Breast epithelium (tissue), 4 donors: ENCODE measurements at regions not wholly inside any gene's neighbourhood (a gene's known extent, or its start where the extent isn't known, plus 50 kb on each side); places are given as distances from the start of the nearest gene placed in this dataset.

Source experiments
- DNase-seq, 2 donors: peaks; one replicate each; pipeline ENCODE4 v3.0.0-alpha.2; 2019; ENCODE audit warnings: low spot score in 2 of 2
- H3K27ac ChIP-seq, 2 donors: fragments of 200-600 bp; sonication (generic) in 1 of 2; one replicate each; pipeline ENCODE4 v1.5.1; 2016 to 2019; ENCODE audit warnings: mild to moderate bottlenecking in 1 of 2
- H3K27me3 ChIP-seq, 2 donors: fragments of 200-600 bp; sonication (generic) in 1 of 2; one replicate each; pipeline versions ENCODE4 v1.5.1 to v1.6.0; 2017 to 2019; ENCODE audit warnings: control low read depth in 1 of 2, mild to moderate bottlenecking in 1 of 2
- H3K36me3 ChIP-seq: fragments of 200-600 bp; one replicate; pipeline ENCODE4 v1.5.1; 2019
- H3K4me1 ChIP-seq, 2 donors: fragments of 200-600 bp; sonication (generic); one replicate each; pipeline ENCODE4 v1.5.1; 2016 to 2019; ENCODE audit warnings: control low read depth in 1 of 2
- H3K4me3 ChIP-seq, 3 donors: fragments of 200-600 bp; sonication (generic); 1 replicate in 2 of 3; 2 replicates in 1 of 3; pipeline ENCODE4 v1.5.1; 2016 to 2019; ENCODE audit warnings: mild to moderate bottlenecking in 3 of 3, moderate library complexity in 2 of 3
- H3K9me3 ChIP-seq, 2 donors: fragments of 200-600 bp; sonication (generic) in 1 of 2; one replicate each; pipeline ENCODE4 v1.5.1; 2016 to 2019; ENCODE audit warnings: control low read depth in 1 of 2
- CTCF ChIP-seq, 3 donors: fragments of 450-650 bp; IDR thresholded peaks; one replicate each; pipeline ENCODE4 v1.5.1; 2016 to 2017; ENCODE audit warnings: antibody characterized with exemption in 3 of 3, mild to moderate bottlenecking in 3 of 3, moderate library complexity in 3 of 3
- POLR2A ChIP-seq: fragments of 450-650 bp; IDR thresholded peaks from one replicate; pipeline ENCODE4 v1.6.1; 2016; ENCODE audit warnings: antibody characterized with exemption, mild to moderate bottlenecking, moderate library complexity
- POLR2AphosphoS5 ChIP-seq, 3 donors: sonication (generic); formaldehyde crosslinking; IDR thresholded peaks; one replicate each; pipeline ENCODE4 v1.6.1; 2017; ENCODE audit warnings: antibody characterized with exemption in 3 of 3
- intact Hi-C: fragments of 100-400 bp; cut with DNase I; formaldehyde crosslinking; loops from one replicate; pipeline ENCODE4 v1.15.1; 2023; ENCODE audit warnings: low total_unique reads

GRCh38 chr1:200332716-200333115 lies 77.1 kb downstream of the ZNF281 start:
- H3K36me3 ChIP-seq: no peaks in the 10 kb centered on the region
- no peak for TF ChIP-seq POLR2A
- TF ChIP-seq POLR2AphosphoS5 (IDR thresholded peaks at IDR 0.05): no peak
- no peak for TF ChIP-seq CTCF (IDR thresholded peaks at IDR 0.05)
- H3K27me3 ChIP-seq: no peaks in the 10 kb centered on the region
- H3K9me3 ChIP-seq: no peaks in the 10 kb centered on the region
- no peak for DNase-seq
- no peaks in the 10 kb centered on the region for H3K4me1 ChIP-seq
- H3K4me3 ChIP-seq: no peak overlapping the region
- intact Hi-C loops: no loop called here
- H3K27ac ChIP-seq: no peak overlapping the region

GRCh38 chr1:200330741-200331428 lies 79.0 kb downstream of the ZNF281 start:
- intact Hi-C loops: no loop called here
- no peak for DNase-seq
- TF ChIP-seq POLR2AphosphoS5 (IDR thresholded peaks at IDR 0.05) (no peak), CTCF (IDR thresholded peaks at IDR 0.05) (no peak), POLR2A (no peak)

GRCh38 chr1:200329208-200329882 lies 80.5 kb downstream of the ZNF281 start:
- Histone ChIP-seq H3K27ac (no peak overlapping the region), H3K4me3 (no peak overlapping the region), H3K27me3 (no peaks in the 10 kb centered on the region), H3K36me3 (no peaks in the 10 kb centered on the region), H3K9me3 (no peaks in the 10 kb centered on the region), H3K4me1 (no peaks in the 10 kb centered on the region)
- intact Hi-C loops: no loop called here
- TF ChIP-seq POLR2AphosphoS5 (IDR thresholded peaks at IDR 0.05) (no peak), CTCF (IDR thresholded peaks at IDR 0.05) (no peak), POLR2A (no peak)
- DNase-seq: no peak

More at GRCh38 chr1:200330741-200331428, 79.0 kb downstream of the ZNF281 start:
- Histone ChIP-seq H3K27ac (no peak overlapping the region), H3K4me3 (no peak overlapping the region), H3K36me3 (no peaks in the 10 kb centered on the region), H3K4me1 (no peaks in the 10 kb centered on the region), H3K27me3 (no peaks in the 10 kb centered on the region), H3K9me3 (no peaks in the 10 kb centered on the region)

- Histone ChIP-seq H3K4me3 (no peak overlapping the region), H3K4me1 (no peaks in the 10 kb centered on the region), H3K27me3 (no peaks in the 10 kb centered on the region), H3K9me3 (peaks cover 0 to 5% of the 10 kb centered on the region in 2 donors), H3K36me3 (no peaks in the 10 kb centered on the region), H3K27ac (no peak overlapping the region)
- DNase-seq: no peak
- TF ChIP-seq POLR2A: no peak
- TF ChIP-seq CTCF (IDR thresholded peaks at IDR 0.05): no peak
- TF ChIP-seq POLR2AphosphoS5 (IDR thresholded peaks at IDR 0.05): no peak
- intact Hi-C loops: no loop called here
Measured at GRCh38 chr1:200328379-200328778, 81.5 kb downstream of the ZNF281 start.

GRCh38 chr1:200323856-200324400 lies 85.9 kb downstream of the ZNF281 start:
- DNase-seq: no peak
- intact Hi-C loops: no loop called here
- H3K27me3 ChIP-seq: no peaks in the 10 kb centered on the region
- peaks cover 0 to 5% of the 10 kb centered on the region in 2 donors for H3K9me3 ChIP-seq
- TF ChIP-seq CTCF (IDR thresholded peaks at IDR 0.05) (no peak), POLR2A (no peak), POLR2AphosphoS5 (IDR thresholded peaks at IDR 0.05) (no peak)
- no peak overlapping the region for H3K27ac ChIP-seq
- H3K4me1 ChIP-seq: no peaks in the 10 kb centered on the region
- H3K36me3 ChIP-seq: no peaks in the 10 kb centered on the region
- no peak overlapping the region for H3K4me3 ChIP-seq
